NT2/D1 (cell line): ENCODE measurements at regions not wholly inside any gene's neighbourhood (a gene's known extent, or its start where the extent isn't known, plus 50 kb on each side); places are given as distances from the start of the nearest gene placed in this dataset.

Source experiments
- DNase-seq: peaks from one replicate; pipeline ENCODE4 v3.0.0-alpha.2; 2011; ENCODE audit warnings: low read depth, low spot score
- H3K27me3 ChIP-seq: 2 replicates; pipeline ENCODE4 v1.6.0; 2011; ENCODE audit warnings: mild to moderate bottlenecking; ENCODE audit not compliant: insufficient read length, insufficient read depth
- H3K36me3 ChIP-seq: 2 replicates; pipeline ENCODE4 v1.6.1; 2011; ENCODE audit warnings: mild to moderate bottlenecking, low read length, mixed read lengths; ENCODE audit not compliant: insufficient read depth, insufficient read length
- H3K4me1 ChIP-seq: 2 replicates; pipeline ENCODE4 v1.5.1; 2011; ENCODE audit not compliant: insufficient read depth, insufficient read length
- H3K4me3 ChIP-seq: 2 replicates; pipeline ENCODE4 v1.5.1; 2011; ENCODE audit warnings: low read depth; ENCODE audit not compliant: insufficient read length
- H3K9ac ChIP-seq: 2 replicates; pipeline ENCODE4 v1.6.0; 2011; ENCODE audit warnings: low read depth; ENCODE audit not compliant: insufficient read length
- H3K9me3 ChIP-seq: 2 replicates; pipeline ENCODE4 v1.5.1; 2011; ENCODE audit warnings: mild to moderate bottlenecking, low read length; ENCODE audit not compliant: insufficient read depth
- SUZ12 ChIP-seq: IDR thresholded peaks from 2 replicates; pipeline ENCODE4 v1.6.1; 2011; ENCODE audit not compliant: insufficient read length, insufficient read depth; ENCODE audit errors: extremely low read depth
- YY1 ChIP-seq: IDR thresholded peaks from 2 replicates; pipeline ENCODE4 v1.6.1; 2011; ENCODE audit not compliant: insufficient read length, insufficient read depth
- ZNF274 ChIP-seq: IDR thresholded peaks from 2 replicates; pipeline ENCODE4 v1.6.1; 2011; ENCODE audit warnings: mild to moderate bottlenecking, low read depth, low read length

GRCh38 chr1:218679988-218680748, 335.0 kb downstream of the TGFB2 start:
- Histone ChIP-seq H3K4me3 (no peak overlapping the region), H3K9ac (no peak overlapping the region), H3K27me3 (no peaks in the 10 kb centered on the region), H3K4me1 (no peaks in the 10 kb centered on the region), H3K36me3 (no peaks in the 10 kb centered on the region), H3K9me3 (no peaks in the 10 kb centered on the region)
- DNase-seq: no peak
- TF ChIP-seq ZNF274 (no peak), SUZ12 (no peak), YY1 (no peak)

GRCh38 chr1:218683242-218683641, 338.1 kb downstream of the TGFB2 start:
- no peaks in the 10 kb centered on the region for H3K36me3 ChIP-seq
- no peaks in the 10 kb centered on the region for H3K9me3 ChIP-seq
- H3K4me3 ChIP-seq: no peak overlapping the region
- no peak overlapping the region for H3K9ac ChIP-seq
- DNase-seq: no peak
- H3K27me3 ChIP-seq: no peaks in the 10 kb centered on the region
- H3K4me1 ChIP-seq: no peaks in the 10 kb centered on the region
- TF ChIP-seq SUZ12 (no peak), YY1 (no peak), ZNF274 (no peak)

GRCh38 chr1:218686258-218686657, 341.1 kb downstream of the TGFB2 start:
- TF ChIP-seq SUZ12: no peak
- TF ChIP-seq ZNF274: no peak
- no peak for TF ChIP-seq YY1
- H3K4me3 ChIP-seq: no peak overlapping the region
- no peaks in the 10 kb centered on the region for H3K9me3 ChIP-seq
- DNase-seq: no peak
- H3K36me3 ChIP-seq: no peaks in the 10 kb centered on the region
- no peak overlapping the region for H3K9ac ChIP-seq
- H3K4me1 ChIP-seq: no peaks in the 10 kb centered on the region
- no peaks in the 10 kb centered on the region for H3K27me3 ChIP-seq

GRCh38 chr1:218686761-218687160, 341.6 kb downstream of the TGFB2 start:
- Histone ChIP-seq H3K36me3 (no peaks in the 10 kb centered on the region), H3K4me3 (no peak overlapping the region), H3K4me1 (no peaks in the 10 kb centered on the region), H3K9ac (no peak overlapping the region), H3K27me3 (no peaks in the 10 kb centered on the region), H3K9me3 (no peaks in the 10 kb centered on the region)
- no peak for DNase-seq
- TF ChIP-seq ZNF274 (no peak), SUZ12 (no peak), YY1 (no peak)

- Histone ChIP-seq H3K36me3 (no peaks in the 10 kb centered on the region), H3K9ac (no peak overlapping the region), H3K4me1 (no peaks in the 10 kb centered on the region), H3K9me3 (no peaks in the 10 kb centered on the region), H3K27me3 (no peaks in the 10 kb centered on the region), H3K4me3 (no peak overlapping the region)
- TF ChIP-seq YY1 (no peak), ZNF274 (no peak), SUZ12 (no peak)
- no peak for DNase-seq
Observed at GRCh38 chr1:218692808-218693207, 347.7 kb downstream of the TGFB2 start.

- no peak overlapping the region for H3K9ac ChIP-seq
- no peaks in the 10 kb centered on the region for H3K9me3 ChIP-seq
- no peaks in the 10 kb centered on the region for H3K4me1 ChIP-seq
- H3K27me3 ChIP-seq: no peaks in the 10 kb centered on the region
- no peaks in the 10 kb centered on the region for H3K36me3 ChIP-seq
- no peak overlapping the region for H3K4me3 ChIP-seq
- no peak for DNase-seq
- TF ChIP-seq ZNF274 (no peak), YY1 (no peak), SUZ12 (no peak)
Observed at GRCh38 chr1:218693599-218693998, 348.5 kb downstream of the TGFB2 start.

GRCh38 chr1:218694085-218694484, 348.9 kb downstream of the TGFB2 start:
- TF ChIP-seq SUZ12 (no peak), YY1 (no peak), ZNF274 (no peak)
- no peaks in the 10 kb centered on the region for H3K9me3 ChIP-seq
- H3K9ac ChIP-seq: no peak overlapping the region
- H3K27me3 ChIP-seq: no peaks in the 10 kb centered on the region
- no peaks in the 10 kb centered on the region for H3K36me3 ChIP-seq
- H3K4me3 ChIP-seq: no peak overlapping the region
- DNase-seq: no peak
- no peaks in the 10 kb centered on the region for H3K4me1 ChIP-seq
